ENCODE measurements at regions not wholly inside any gene's neighbourhood (a gene's known extent, or its start where the extent isn't known, plus 50 kb on each side); places are given as distances from the start of the nearest gene placed in this dataset.

- TF ChIP-seq CTCF (IDR thresholded peaks at IDR 0.05): no peak
- no peak for TF ChIP-seq POLR2A (IDR thresholded peaks at IDR 0.05; ENCODE audit: low read depth)
- TF ChIP-seq EP300 (IDR thresholded peaks at IDR 0.05): no peak
Observed at GRCh38 chr5:137561608-137562007, 62.5 kb upstream of the SPOCK1 start.
